OCI-LY7 (cell line): ENCODE measurements at regions not wholly inside any gene's neighbourhood (a gene's known extent, or its start where the extent isn't known, plus 50 kb on each side); places are given as distances from the start of the nearest gene placed in this dataset.

ENCODE experiments used
- EZH2phosphoT487 ChIP-seq: fragments of 200-600 bp; sonication (generic); IDR thresholded peaks from 2 replicates; pipeline ENCODE4 v1.6.1; 2018; ENCODE audit warnings: low read depth, borderline replicate concordance, mild to moderate bottlenecking, mixed run types, antibody characterized with exemption, low read length, moderate library complexity, mixed read lengths
- TF ChIP-seq, protein P1 (sequence below): fragments of 200-600 bp; sonication (generic); conservative IDR thresholded peaks from 2 replicates; pipeline ENCODE4 v1.5.1; 2014; ENCODE audit warnings: mild to moderate bottlenecking, antibody characterized with exemption, low read length, moderate library complexity, mixed read lengths

DNA sequence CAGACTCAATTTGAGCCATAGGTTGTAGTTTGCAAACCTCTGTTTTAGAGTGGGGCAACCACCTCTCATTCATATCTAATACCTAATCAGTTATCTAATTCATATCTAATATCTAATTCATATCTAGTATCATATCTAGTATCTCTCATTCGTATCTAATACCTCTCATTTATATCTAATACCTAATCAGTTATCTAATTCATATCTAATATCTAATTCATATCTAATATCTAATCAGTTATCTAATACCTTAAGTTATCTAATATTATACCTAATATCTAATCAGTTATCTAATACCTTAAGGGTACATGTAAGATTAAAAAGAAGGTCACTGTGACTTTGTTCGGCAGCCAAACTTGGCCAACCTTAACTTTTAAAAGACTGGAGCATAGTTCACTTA lies 403.4 kb upstream of the MMADHC start:
- TF ChIP-seq, protein P1, sequence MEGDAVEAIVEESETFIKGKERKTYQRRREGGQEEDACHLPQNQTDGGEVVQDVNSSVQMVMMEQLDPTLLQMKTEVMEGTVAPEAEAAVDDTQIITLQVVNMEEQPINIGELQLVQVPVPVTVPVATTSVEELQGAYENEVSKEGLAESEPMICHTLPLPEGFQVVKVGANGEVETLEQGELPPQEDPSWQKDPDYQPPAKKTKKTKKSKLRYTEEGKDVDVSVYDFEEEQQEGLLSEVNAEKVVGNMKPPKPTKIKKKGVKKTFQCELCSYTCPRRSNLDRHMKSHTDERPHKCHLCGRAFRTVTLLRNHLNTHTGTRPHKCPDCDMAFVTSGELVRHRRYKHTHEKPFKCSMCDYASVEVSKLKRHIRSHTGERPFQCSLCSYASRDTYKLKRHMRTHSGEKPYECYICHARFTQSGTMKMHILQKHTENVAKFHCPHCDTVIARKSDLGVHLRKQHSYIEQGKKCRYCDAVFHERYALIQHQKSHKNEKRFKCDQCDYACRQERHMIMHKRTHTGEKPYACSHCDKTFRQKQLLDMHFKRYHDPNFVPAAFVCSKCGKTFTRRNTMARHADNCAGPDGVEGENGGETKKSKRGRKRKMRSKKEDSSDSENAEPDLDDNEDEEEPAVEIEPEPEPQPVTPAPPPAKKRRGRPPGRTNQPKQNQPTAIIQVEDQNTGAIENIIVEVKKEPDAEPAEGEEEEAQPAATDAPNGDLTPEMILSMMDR = no peak
- TF ChIP-seq EZH2phosphoT487 = no peak
